Stomach (tissue), 4 donors: ENCODE measurements at regions not wholly inside any gene's neighbourhood (a gene's known extent, or its start where the extent isn't known, plus 50 kb on each side); places are given as distances from the start of the nearest gene placed in this dataset.

Source experiments
- EP300 ChIP-seq: sonication (generic); formaldehyde crosslinking; IDR thresholded peaks from one replicate; pipeline ENCODE4 v1.6.1; 2017; ENCODE audit warnings: antibody characterized with exemption
- POLR2A ChIP-seq, 4 donors: fragments of 450-650 bp; IDR thresholded peaks; one replicate each; pipeline ENCODE4 v1.6.1; 2016; ENCODE audit warnings: antibody characterized with exemption in 4 of 4, control low read depth in 2 of 4, mild to moderate bottlenecking in 1 of 4, moderate library complexity in 1 of 4
- POLR2AphosphoS5 ChIP-seq, 3 donors: sonication (generic); formaldehyde crosslinking; IDR thresholded peaks; one replicate each; pipeline ENCODE4 v1.6.1; 2016; ENCODE audit warnings: antibody characterized with exemption in 3 of 3
- TF ChIP-seq, protein P1 (sequence below), 7 experiments: fragments of 450-650 bp in 4 of 7; fragments of 200-600 bp in 3 of 7; sonication (generic) in 3 of 7; IDR thresholded peaks; one replicate each; pipeline ENCODE4 v1.5.1; 2016 to 2019; ENCODE audit warnings: antibody characterized with exemption in 7 of 7, control low read depth in 2 of 7, mild to moderate bottlenecking in 1 of 7

DNA sequence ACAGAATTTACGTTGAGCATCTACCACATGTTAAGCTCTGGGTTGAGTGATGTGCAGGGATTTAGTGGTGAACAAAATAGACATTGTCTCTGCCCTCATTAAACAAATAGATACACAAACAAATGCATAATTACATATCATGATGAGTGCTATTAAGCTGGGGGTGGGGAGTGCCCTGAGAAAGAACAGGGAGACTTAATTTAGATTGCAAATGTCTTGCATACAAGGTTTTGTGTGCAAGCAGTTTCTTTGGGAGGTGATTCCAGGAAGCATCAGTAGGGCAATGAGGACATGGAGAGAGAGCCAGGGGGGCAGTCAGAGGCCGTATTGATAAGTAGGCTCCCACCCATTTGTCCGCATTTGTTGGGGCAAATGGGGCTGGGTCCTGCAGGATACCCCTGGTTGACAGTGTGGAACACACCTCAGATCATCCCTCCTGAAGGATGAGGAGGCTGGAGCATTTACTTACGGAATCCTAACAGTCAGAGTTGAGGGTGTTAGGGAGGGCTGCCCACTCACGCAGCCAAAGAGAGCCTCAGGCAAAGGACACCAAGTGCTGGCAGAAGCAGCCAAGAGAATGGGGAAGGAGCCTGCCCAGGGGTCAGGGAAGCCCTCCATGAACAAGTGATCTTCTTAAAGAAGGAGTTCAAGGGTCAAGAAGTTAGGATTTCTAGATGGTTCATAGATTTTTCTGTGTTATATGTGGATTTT is 245.9 kb downstream of the BCOR start:
- TF ChIP-seq POLR2A (IDR thresholded peaks at IDR 0.05), result no peak
- TF ChIP-seq, protein P1, sequence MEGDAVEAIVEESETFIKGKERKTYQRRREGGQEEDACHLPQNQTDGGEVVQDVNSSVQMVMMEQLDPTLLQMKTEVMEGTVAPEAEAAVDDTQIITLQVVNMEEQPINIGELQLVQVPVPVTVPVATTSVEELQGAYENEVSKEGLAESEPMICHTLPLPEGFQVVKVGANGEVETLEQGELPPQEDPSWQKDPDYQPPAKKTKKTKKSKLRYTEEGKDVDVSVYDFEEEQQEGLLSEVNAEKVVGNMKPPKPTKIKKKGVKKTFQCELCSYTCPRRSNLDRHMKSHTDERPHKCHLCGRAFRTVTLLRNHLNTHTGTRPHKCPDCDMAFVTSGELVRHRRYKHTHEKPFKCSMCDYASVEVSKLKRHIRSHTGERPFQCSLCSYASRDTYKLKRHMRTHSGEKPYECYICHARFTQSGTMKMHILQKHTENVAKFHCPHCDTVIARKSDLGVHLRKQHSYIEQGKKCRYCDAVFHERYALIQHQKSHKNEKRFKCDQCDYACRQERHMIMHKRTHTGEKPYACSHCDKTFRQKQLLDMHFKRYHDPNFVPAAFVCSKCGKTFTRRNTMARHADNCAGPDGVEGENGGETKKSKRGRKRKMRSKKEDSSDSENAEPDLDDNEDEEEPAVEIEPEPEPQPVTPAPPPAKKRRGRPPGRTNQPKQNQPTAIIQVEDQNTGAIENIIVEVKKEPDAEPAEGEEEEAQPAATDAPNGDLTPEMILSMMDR (IDR thresholded peaks at IDR 0.05), result no peak
- TF ChIP-seq POLR2AphosphoS5 (IDR thresholded peaks at IDR 0.05), result no peak
- TF ChIP-seq EP300, result no peak
